Gastroesophageal sphincter (tissue), 3 donors: ENCODE measurements at regions not wholly inside any gene's neighbourhood (a gene's known extent, or its start where the extent isn't known, plus 50 kb on each side); places are given as distances from the start of the nearest gene placed in this dataset.

Experiments used
- EP300 ChIP-seq: sonication (generic); formaldehyde crosslinking; IDR thresholded peaks from one replicate; pipeline ENCODE4 v1.6.1; 2017; ENCODE audit warnings: antibody characterized with exemption, mild to moderate bottlenecking
- POLR2A ChIP-seq, 2 donors: fragments of 450-650 bp; IDR thresholded peaks; one replicate each; pipeline ENCODE4 v1.6.1; 2017; ENCODE audit warnings: antibody characterized with exemption in 2 of 2, mild to moderate bottlenecking in 2 of 2, moderate library complexity in 1 of 2
- POLR2AphosphoS5 ChIP-seq: sonication (generic); formaldehyde crosslinking; IDR thresholded peaks from one replicate; pipeline ENCODE4 v1.6.1; 2017; ENCODE audit warnings: antibody characterized with exemption
- TF ChIP-seq, protein P1 (sequence below), 4 experiments: fragments of 200-600 bp in 2 of 4; fragments of 450-650 bp in 2 of 4; sonication (generic) in 1 of 4; IDR thresholded peaks; one replicate each; pipeline ENCODE4 v1.5.1; 2017 to 2019; ENCODE audit warnings: antibody characterized with exemption in 4 of 4, mild to moderate bottlenecking in 2 of 4, moderate library complexity in 2 of 4

DNA sequence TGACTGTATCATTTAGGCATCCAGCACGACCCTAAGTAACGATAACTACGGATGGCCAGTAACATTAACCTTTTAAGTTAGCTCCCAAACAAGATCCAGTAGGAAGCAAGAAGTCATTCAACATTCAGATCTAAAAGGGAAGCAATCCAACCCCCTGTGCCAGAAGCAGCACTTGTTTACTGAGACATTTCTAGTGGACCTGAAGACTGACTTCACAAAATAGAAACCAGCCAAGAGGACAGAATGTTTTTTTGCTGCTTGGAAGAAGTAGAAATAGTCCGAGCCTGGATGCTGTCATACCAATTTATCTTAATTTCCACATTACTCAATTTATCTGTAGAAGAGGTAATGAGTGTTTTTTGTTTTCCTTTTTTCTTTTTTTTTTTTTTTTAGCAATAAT lies 88.0 kb upstream of the CTTNBP2 start:
- TF ChIP-seq, protein P1, sequence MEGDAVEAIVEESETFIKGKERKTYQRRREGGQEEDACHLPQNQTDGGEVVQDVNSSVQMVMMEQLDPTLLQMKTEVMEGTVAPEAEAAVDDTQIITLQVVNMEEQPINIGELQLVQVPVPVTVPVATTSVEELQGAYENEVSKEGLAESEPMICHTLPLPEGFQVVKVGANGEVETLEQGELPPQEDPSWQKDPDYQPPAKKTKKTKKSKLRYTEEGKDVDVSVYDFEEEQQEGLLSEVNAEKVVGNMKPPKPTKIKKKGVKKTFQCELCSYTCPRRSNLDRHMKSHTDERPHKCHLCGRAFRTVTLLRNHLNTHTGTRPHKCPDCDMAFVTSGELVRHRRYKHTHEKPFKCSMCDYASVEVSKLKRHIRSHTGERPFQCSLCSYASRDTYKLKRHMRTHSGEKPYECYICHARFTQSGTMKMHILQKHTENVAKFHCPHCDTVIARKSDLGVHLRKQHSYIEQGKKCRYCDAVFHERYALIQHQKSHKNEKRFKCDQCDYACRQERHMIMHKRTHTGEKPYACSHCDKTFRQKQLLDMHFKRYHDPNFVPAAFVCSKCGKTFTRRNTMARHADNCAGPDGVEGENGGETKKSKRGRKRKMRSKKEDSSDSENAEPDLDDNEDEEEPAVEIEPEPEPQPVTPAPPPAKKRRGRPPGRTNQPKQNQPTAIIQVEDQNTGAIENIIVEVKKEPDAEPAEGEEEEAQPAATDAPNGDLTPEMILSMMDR (IDR thresholded peaks at IDR 0.05) = no peak
- no peak for TF ChIP-seq POLR2A (IDR thresholded peaks at IDR 0.05)
- peak; percentile 60 for TF ChIP-seq POLR2AphosphoS5
- TF ChIP-seq EP300 = no peak
